ENCODE measurements at regions not wholly inside any gene's neighbourhood (a gene's known extent, or its start where the extent isn't known, plus 50 kb on each side); places are given as distances from the start of the nearest gene placed in this dataset.

GRCh38 chr9:91162784-91163443 is 198.8 kb downstream of the AUH start:
- peaks cover 56% of the 10 kb centered on the region for H3K4me1 Mint-ChIP-seq
- POLR2A ChIA-PET = interaction anchor here (0.6 to 4.3 kb wide), 7 partner anchors 11 to 125 kb away, joined by 3 to 56 read pairs (median 15); no protein-coding TSS in a partner anchor
- peak overlapping the region; percentile 90 for H3K27ac Mint-ChIP-seq
- H3K4me3 Mint-ChIP-seq = peak overlapping the region; percentile 74
- peaks cover 6% of the 10 kb centered on the region for H3K36me3 Mint-ChIP-seq
- H3K9me3 Mint-ChIP-seq = peaks cover under 1% of the 10 kb centered on the region
- ATAC-seq (ENCODE audit: low read depth) (peak; percentile 42), DNase-seq (peak; percentile 76)
- H3K27me3 Mint-ChIP-seq = no peaks in the 10 kb centered on the region

- peak overlapping the region; percentile 74 for H3K4me3 Mint-ChIP-seq
- POLR2A ChIA-PET = interaction anchor here (0.6 to 4.3 kb wide), 8 partner anchors 11 to 126 kb away, joined by 3 to 56 read pairs (median 12); no protein-coding TSS in a partner anchor
- peaks cover 6% of the 10 kb centered on the region for H3K36me3 Mint-ChIP-seq
- peak overlapping the region; percentile 90 for H3K27ac Mint-ChIP-seq
- DNase-seq (no peak), ATAC-seq (ENCODE audit: low read depth) (no peak)
- peaks cover 2% of the 10 kb centered on the region for H3K9me3 Mint-ChIP-seq
- no peaks in the 10 kb centered on the region for H3K27me3 Mint-ChIP-seq
- H3K4me1 Mint-ChIP-seq = peaks cover 56% of the 10 kb centered on the region
Measured at GRCh38 chr9:91163444-91163772, 198.3 kb downstream of the AUH start.

- POLR2A ChIA-PET = interaction anchor here (0.6 to 4.3 kb wide), 14 partner anchors 11 to 260 kb away, joined by 3 to 56 read pairs (median 8); no protein-coding TSS in a partner anchor
- Mint-ChIP-seq H3K27me3 (no peaks in the 10 kb centered on the region), H3K27ac (peak overlapping the region; percentile 90), H3K4me1 (peaks cover 56% of the 10 kb centered on the region), H3K4me3 (peak overlapping the region; percentile 74), H3K9me3 (peaks cover 2% of the 10 kb centered on the region), H3K36me3 (peaks cover 6% of the 10 kb centered on the region)
- DNase-seq (peak; percentile 65), ATAC-seq (ENCODE audit: low read depth) (peak; percentile 38)
Measured at GRCh38 chr9:91163773-91164471, 197.8 kb downstream of the AUH start.

All from activated naive CD8-positive, alpha-beta T cell treated with anti-CD3 and anti-CD28 coated beads, Interleukin-2, amount 10 ng/mL, durations not matched to agents 7 days and 5 days (primary cell).